Hematopoietic multipotent progenitor cell treated with erythropoietin and hydrocortisone succinate and interleukin-3 and kit ligand, for 8 days (in vitro differentiated cells): ENCODE measurements at regions not wholly inside any gene's neighbourhood (a gene's known extent, or its start where the extent isn't known, plus 50 kb on each side); places are given as distances from the start of the nearest gene placed in this dataset.
"Not testable (repeated sequence)": the region's sequence is repeated elsewhere in the genome, so short reads cannot be mapped to it uniquely, and the experiment has no call there.

Source experiments
- DNase-seq: peaks from one replicate; pipeline ENCODE4 v3.0.0-alpha.2; 2015

GRCh38 chr5:85173469-85173868 is 788.8 kb upstream of the EDIL3 start:
- DNase-seq: no peak

GRCh38 chr5:85182344-85182743 is 797.7 kb upstream of the EDIL3 start:
- DNase-seq: no peak

GRCh38 chr5:85204289-85204688 is 819.6 kb upstream of the EDIL3 start:
- DNase-seq: no peak

GRCh38 chr5:85205430-85205829 is 820.8 kb upstream of the EDIL3 start:
- no peak for DNase-seq

GRCh38 chr5:85225388-85225787 is 840.7 kb upstream of the EDIL3 start:
- no peak for DNase-seq

- no peak for DNase-seq
These were observed 864.5 kb upstream of the EDIL3 start for GRCh38 chr5:85249204-85249603.

- no peak for DNase-seq
These were observed 878.4 kb upstream of the EDIL3 start for GRCh38 chr5:85263125-85263524.

- no peak for DNase-seq
These were observed 882.0 kb upstream of the EDIL3 start for GRCh38 chr5:85266692-85267091.

- DNase-seq: no peak
These were observed 883.5 kb upstream of the EDIL3 start for GRCh38 chr5:85268194-85268593.

GRCh38 chr5:85278193-85278592 is 893.5 kb upstream of the EDIL3 start:
- no peak for DNase-seq

- no peak for DNase-seq
These were observed 904.2 kb upstream of the EDIL3 start for GRCh38 chr5:85288914-85289313.

GRCh38 chr5:85293145-85293785 is 908.6 kb upstream of the EDIL3 start:
- DNase-seq: no peak

GRCh38 chr5:85304524-85304923 is 919.8 kb upstream of the EDIL3 start:
- no peak for DNase-seq

- no peak for DNase-seq
These were observed 921.1 kb upstream of the EDIL3 start for GRCh38 chr5:85305766-85306165.

- no peak for DNase-seq
These were observed 926.9 kb upstream of the EDIL3 start for GRCh38 chr5:85311536-85311935.

- DNase-seq: no peak
These were observed 935.8 kb upstream of the EDIL3 start for GRCh38 chr5:85320495-85320894.

GRCh38 chr5:85333276-85333675 is 948.6 kb upstream of the EDIL3 start:
- DNase-seq: no peak

GRCh38 chr5:85337435-85337834 is 952.8 kb upstream of the EDIL3 start:
- DNase-seq: no peak

GRCh38 chr5:85340790-85341189 is 956.1 kb upstream of the EDIL3 start:
- no peak for DNase-seq

GRCh38 chr5:85345818-85346217 is 961.1 kb upstream of the EDIL3 start:
- no peak for DNase-seq

- no peak for DNase-seq
These were observed 972.6 kb upstream of the EDIL3 start for GRCh38 chr5:85357309-85357708.

- DNase-seq: no peak
These were observed 990.8 kb upstream of the EDIL3 start for GRCh38 chr5:85375525-85375924.

GRCh38 chr5:85388770-85389169 is 1004.1 kb upstream of the EDIL3 start:
- no peak for DNase-seq

- not testable (repeated sequence) for DNase-seq
These were observed 1007.6 kb upstream of the EDIL3 start for GRCh38 chr5:85392309-85392708.

GRCh38 chr5:85395526-85395925 is 1010.8 kb upstream of the EDIL3 start:
- DNase-seq: no peak

- no peak for DNase-seq
These were observed 1012.8 kb upstream of the EDIL3 start for GRCh38 chr5:85397451-85397850.
